NOMO-1 treated with DMSO at 0.1 percent for 48 hours (cell line): ENCODE measurements at regions not wholly inside any gene's neighbourhood (a gene's known extent, or its start where the extent isn't known, plus 50 kb on each side); places are given as distances from the start of the nearest gene placed in this dataset.

Experiments used
- DNase-seq: peaks from one replicate; lab custom pipeline; 2025; ENCODE audit not compliant: unreplicated experiment; lab: John Stamatoyannopoulos, UW

DNA sequence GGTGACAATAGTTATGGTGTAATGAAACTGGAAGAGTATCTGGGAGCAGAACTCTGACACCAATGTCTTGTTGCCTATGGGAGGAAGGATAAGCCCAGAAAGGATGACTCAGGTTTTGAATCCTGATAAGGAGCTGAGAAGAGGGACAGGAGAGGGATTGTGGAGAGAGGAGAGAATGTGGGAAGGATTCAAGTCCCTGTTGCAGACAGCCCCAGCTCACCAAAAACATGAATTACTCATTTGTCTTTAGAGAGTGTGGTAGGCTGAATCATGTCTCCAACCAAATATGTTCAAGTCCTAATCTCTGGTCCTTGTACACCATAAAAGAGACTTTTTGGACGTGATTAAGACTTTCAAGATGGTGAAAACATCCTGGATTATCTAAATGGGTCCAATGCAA, 206.9 kb upstream of the PHYHIPL start:
- DNase-seq = no peak

DNA sequence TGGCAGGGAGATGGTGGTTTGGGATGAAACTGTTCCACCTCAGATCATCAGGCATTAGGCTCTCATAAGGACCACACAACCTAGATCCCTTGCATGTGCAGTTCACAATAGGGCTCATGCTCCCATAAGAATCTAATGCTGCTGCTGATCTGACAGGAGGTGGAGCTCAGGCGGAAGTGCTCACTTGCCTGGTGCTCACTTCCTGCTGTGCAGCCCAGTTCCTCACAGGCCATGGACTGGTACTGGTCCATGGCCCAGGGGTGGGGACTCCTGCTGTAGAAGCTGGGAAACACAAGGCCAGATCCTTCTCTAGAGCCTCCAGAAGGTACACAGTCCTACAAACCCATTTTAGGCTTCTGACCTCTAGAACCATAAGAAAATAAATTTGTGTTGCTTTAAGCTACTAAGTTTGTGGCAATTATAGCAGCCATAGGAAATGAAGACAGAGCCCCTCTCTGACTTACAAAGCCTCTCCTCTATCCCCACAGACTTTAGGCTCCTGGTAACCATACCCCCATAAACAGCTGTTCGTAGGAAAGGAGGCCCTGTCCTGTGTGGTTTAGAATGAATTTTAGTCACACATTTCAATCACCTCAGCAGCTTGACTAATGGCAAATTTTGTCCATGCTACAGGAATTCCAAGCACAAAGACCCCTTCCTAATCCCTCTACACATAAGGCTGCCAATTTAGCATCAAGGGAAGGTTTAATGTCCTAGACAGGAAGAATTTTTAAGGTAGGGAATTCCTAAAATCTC, 206.1 kb upstream of the PHYHIPL start:
- DNase-seq = no peak

DNA sequence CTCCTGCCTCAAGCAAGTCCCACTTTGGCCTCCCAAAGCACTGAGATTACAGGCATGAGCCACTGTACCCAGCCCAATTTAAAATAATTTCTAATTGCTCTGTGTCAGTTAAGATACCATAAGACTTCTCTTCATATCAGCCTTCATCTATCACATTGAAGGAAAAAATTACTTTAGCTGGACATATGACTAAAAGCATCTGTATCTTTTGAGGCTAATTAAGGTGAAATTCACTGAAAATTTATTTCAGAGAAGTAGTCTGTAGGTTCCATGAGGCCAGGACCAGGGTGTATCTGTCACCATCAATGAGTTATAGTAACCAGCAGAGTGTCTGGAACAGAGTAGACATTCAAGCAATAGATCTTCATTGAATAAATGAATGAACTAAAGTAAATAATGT, 205.2 kb upstream of the PHYHIPL start:
- no peak for DNase-seq

DNA sequence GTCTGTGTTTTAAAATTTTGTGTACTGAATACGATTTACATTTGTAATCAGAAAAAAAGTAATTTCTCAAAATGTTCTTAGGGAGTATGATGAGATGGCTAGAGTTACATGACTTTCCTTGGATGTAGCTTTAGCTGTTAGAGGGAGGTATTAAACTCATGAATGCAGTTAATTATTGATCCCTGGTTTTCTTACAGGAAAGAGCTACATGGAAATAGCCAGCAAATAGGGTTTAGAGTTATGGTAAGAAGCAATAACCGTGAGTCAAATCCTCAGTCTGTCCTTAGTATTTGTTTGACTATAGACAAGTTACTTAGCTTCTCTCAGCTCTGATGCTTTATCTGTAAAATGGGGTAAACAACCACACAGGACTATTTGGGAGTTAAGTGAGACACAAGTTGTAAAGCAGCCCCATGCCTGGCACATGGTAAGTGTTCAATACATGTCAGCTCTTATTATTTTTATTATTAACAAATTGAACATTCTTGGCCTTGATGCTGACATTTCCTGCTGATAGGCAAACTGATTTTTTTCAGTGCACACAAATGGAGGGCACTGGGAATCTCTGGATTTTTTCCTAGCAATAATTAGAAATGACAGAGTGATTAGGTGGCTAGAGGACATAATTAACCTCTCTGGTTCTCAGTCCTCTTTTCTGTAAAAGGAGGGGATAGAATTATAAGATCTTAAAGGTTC, 204.5 kb upstream of the PHYHIPL start:
- DNase-seq = no peak

DNA sequence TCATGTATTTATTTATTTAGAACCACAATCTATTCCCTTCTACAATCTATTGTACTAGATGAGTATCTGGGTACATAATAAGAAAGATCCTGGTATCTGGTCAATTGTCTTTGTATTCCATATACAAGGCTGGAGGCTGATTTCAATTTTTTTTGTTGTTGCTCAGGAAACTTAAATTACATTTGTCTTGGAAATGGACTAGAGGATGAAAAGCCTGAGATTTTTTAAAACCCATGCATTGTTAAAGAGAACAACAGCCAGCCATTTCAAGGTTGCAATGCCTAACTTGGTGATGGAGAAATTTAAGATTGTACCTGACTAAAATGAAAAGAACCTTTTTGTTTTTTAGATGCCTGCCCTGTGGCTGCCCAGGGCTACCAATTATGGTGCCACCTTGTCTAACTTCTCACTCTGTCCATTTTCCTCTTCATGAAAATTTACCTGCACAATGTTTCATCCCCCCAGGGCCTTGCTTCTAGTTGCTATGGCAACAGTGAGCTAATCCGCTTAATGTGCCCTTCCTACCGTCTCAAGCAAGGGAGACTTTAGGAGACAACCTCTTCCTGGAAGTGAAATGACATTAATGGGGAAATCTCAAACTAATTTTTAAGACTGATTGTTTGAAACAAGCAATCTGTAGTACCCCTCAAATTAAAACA, 203.7 kb upstream of the PHYHIPL start:
- DNase-seq = no peak

DNA sequence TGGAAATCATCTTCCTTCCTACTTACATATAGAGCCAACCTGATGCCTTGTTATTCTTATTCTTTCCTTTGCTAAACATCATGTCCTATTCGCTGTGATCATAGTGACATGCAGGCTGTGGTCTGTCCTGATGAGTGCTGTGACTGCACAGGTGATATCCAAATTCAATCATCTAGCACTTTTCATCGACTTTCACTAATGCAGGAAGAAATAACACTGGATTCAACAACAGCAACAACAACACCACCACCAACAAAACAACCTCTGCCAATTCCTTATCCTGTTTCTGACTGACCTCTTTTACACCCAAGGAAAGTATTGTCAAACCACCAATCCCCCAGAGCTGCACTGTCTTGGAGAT, 203.2 kb upstream of the PHYHIPL start:
- no peak for DNase-seq

DNA sequence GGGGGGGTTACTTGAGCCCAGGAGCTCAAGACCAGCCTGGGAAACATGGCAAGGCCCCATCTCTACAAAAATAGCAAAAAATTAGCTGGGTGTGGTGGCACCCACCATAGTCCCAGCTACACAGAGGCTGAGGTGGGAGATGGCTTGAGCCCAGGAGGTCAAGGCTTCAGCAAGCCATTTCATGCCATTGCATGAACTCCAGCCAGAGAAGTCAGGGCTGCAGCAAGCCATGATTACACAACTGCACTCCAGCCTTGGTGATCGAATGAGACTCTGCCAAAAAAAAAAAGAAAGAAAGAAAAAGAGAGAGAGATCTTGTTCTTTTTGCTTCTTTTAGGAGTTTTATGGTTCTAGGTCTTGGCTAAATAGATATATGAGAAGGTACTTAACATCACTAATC, 200.2 kb upstream of the PHYHIPL start:
- no peak for DNase-seq

DNA sequence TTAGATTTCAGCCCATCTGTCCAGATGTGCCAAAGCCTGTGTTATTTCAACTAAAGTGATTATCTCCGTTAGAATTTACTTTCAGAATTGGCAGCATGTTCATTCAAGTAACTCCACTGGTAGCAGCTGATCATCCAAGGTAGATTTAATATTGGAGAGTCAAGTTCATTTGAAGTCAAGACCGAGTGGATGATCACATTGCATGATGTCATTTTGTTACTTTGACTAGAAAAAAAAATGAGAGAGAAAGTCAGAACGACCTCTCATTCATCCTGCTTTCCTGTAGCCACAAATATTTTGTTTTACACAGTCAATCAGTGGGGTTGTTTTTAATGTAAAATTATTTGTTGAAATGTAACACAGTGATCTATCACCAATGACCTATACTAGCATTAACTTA, 196.7 kb upstream of the PHYHIPL start:
- DNase-seq = no peak

DNA sequence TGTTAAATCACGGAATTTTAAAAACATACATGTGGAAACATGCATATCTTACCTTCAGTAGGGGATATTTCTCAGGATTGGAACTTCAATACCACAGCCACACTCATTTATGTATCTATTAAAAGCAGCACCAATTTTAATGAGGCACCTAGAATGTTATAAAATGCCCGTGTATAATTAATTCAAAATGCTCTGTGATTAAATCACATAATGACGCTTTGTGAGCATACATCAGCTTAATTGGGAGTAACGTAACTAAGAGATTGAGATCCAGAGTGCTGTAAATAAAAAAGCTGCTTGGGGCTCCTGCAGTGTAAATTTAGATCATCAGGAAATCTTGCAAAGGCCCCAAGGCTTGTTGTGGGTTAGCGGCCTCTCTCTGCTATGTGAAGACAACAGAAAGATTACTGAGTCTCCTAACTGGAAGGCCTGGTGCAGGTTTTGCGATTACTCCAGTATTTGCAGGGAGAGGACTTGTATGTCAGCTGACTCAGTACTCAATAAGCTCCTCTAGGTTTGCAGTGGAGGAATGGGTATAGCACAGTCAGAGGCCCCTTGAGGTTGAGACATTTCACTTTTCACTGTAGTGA, 195.5 kb upstream of the PHYHIPL start:
- DNase-seq = no peak

DNA sequence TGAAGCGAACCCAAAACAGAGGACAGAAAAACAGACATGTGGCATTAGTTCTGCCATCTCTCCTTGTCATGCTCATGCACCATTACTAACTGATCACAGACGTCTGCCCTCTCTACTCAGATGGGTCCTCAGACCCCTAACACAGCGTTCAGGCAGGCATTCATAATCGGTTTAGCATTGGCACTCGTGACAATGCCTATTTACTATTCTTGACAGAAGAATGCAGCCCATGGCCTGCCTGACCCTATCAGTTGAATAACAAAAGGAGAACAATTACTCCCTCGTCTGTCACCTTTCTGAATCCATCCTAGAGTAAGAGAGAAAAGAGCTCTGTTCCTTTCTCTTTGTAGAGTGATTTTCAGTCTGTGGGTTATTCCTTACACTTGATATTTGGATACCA, 194.6 kb upstream of the PHYHIPL start:
- no peak for DNase-seq

DNA sequence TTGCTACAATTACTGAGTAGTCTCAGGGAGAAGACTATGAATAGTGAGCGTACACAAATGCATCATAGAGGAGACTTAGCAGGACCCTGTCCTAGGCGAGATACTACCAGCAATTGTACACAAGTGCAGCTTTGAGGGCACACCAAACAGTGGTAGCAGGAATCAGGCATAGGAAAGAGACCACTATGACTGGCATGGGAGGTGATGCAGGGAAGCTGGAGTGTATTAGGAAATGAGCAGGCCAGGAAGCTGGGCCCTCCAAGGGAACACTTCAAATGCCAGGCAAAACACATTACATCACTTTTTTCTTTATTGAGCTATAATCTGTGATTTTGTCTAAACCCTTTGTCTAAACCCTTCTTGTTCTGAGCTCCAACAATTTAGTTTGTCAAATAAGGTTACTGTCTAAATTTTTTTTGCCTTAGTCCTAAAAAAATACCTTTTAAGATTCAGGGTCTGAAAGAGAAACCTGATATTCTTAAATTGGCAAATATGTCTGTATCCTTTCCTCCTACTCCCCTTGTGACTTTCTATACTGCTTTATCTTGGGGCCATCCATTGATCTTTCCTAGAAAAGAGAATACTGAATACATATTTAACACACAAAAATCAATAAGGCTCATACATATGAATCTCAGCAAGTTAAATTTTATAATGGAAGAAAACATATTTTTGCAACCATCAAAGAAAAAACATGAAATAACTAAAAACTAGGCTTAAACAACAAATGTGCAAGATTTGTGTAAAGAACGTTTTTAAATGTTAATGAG, 193.8 kb upstream of the PHYHIPL start:
- DNase-seq = no peak

DNA sequence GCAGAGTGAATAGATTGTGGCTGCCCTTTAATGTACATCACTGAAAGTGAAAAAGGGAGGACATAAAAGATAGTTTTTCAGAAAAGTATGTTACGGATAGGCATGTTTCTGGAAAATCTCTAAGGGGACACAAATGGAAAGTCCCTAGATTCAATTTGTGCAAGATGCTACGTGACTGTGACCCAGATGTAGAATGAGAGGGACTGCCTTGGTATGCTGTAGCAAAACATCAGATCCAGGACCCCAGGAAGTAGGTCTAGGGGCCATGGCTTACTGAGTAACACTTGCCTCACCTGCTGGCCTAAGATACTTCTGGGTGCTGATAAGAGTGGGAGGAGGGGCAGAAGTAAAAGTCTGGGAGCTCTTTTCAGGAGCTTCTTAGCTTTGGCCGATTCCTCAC, 191.2 kb upstream of the PHYHIPL start:
- no peak for DNase-seq

DNA sequence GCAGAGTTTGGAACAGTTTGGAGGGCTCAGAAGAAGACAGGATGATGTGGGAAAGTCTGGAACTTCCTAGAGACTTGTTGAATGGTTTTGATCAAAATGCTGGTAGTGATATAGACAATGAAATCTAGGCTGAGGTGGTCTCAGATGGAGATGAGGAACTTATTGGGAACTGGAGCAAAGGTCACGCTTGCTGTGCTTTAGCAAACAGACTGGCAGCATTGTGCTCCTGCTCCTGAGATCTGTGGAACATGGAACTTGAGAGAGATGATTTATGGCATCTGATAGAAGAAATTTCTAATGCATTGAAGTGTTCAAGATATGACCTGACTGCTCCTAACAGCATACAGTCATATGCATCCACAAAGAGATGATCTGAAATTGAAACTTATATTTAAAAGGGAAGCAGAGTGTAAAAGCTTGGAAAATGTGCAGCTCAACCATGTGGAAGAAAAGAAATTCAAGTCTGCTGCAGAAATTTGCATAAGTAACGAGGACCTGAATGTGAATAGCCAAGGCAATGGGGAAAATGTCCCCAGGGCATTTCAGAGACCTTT, 186.9 kb upstream of the PHYHIPL start:
- no peak for DNase-seq

DNA sequence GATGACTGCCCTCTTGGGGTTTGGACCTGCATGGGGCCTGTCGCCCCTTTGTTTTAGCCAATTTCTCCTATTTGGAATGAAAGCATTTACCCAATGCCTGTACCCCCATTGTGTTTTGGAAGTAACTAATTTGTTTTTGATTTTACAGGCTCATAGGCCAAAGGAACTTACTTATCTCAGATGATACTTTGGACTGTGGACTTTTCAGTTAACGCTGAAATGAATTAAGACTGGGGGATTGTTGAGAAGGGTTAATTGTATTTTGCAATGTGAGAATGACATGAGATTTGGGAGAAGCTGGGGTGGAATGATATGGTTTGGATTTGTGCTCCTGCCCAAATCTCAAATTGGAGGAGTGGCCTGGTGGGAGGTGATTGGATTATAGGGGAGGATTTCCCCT, 185.8 kb upstream of the PHYHIPL start:
- DNase-seq = no peak

DNA sequence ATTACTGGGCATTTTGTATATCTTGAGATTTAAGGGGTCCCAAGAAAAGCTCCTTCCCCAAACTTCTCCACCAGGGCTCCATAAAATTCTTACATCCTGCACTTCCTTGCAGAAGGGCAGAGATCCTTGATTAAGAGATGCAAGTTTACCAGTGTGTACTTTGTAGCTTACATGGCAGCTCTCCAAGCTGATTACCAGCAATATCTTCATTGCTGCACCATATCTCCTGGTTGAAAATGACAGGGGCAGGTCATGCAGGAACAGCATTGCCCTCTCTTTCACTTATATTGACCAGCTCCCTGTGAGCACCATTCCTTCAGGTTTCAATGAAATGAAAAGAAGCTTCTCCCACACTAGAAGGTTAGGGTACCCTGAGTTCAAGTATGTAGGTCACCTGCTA, 184.6 kb upstream of the PHYHIPL start:
- no peak for DNase-seq

DNA sequence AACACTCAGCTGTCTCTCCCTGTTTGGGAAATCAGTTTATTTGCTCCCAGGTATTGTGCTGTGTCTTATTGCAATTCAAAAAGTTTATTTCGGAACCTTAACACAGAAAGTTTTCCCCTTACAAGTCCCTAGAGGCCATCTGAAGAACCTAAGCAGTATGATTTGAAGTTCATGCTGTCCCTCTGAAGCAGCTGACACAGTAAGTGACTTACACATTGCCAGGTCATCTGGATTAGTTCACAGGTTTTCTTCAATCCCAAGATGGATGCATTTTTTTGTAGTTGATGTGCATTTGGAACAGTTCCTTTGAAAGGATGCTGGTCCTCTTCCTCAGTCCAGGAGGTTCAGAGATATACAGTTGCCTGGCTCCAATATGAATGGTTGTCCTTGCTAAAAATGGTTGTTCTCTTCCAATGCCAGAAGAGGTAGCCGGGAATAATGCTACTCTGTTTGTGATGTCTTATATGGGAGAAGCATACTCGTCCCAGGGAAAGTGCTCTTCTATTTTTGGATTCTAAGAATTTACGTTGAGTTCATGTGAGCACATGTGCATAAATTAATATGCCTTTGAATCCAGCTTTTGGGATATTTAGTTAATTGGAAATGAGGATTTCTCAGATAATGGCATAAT, 183.5 kb upstream of the PHYHIPL start:
- no peak for DNase-seq

DNA sequence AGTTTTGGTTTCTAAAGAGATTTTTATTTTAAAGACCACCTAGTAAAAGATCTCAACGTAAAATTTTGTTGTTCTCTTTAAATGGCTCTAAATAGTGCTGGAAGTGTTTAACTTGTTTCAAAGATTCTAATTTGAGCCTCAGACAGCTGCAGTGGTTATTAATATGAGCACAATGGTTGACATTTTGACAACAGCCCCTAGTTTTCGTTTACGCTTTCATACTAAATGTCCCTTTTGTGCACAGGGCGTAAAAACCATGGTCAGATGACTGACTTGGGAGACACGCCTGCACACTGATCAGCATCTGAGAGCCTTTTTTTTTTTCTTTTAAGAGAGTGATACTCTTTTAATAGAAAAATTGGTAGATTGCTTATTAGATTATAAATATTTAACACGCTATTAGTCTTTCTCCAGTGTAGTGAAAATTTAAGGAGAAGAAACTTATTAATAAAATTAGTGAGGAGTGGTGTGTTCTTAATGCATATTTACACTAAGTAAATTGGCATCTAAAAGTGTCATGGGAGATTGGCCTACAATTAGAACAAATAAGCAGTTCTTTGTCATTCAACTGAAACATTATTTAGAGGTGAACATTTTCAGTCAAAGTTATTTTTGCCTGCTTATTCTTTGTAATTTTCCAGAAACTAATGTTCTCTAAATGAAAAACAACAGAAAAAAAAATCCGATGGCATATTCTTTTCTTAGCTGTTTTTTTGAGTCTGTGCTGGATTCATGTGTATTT, 182.8 kb upstream of the PHYHIPL start:
- no peak for DNase-seq

DNA sequence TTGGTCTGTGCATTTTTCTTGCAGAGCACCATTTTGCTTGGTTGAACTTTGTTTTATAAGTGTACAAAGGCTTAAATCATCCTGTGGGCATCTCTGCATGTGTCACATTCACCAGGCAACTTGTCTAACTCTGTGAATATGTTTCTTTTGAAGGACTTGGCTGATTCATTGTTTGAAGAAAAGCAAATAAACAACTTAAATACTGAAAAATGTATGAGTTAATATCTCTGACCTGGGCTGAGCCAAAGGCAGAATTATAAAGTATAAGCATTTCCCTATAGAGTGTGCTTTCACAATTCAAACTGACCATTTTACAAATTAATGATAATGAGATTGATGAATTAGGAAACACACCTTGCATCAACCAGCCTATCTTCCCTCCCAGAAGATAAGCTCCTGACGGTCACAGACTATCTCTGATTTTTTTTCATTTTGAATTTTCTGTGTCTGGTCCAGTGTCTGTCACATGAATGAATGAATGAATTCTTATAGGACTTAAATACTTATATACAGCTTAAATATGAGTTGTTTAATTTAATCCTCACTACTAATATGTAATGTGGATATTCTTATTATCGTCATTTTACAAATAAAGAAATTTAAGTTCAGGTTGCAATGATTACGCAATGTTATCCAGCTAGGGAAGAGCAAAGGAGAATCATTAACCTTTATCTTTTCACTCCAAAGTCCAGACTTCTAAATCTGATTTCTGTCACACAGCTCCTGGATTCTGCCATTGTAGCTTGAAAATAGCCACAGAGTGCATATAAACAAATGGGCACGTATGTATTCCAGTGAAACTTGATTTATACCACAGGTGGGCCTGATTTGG, 182.0 kb upstream of the PHYHIPL start:
- DNase-seq = no peak

DNA sequence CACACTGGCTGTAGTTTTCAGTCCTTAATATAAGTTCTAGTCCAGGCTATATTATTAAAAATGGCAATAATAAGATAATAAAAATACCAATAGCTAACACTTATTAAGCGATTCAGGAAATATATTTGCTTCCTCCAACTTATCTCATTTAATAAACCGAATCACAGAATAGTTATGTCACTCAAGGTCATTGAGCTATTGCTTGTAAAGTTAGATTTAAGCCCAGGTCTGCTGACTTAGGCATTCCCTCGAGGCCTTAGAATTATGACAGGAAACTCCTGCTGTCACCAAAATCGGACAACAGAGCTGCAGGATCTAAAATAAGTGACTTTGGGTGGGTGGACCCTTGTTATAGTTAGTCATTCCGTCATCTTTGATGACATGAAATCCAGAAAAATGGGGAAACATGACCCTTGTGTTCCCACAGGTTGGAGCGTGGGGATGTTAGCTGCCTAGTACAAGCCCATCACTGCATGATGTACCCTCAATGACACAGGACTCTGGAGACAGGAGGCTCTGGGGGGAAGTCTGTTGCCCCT, 181.3 kb upstream of the PHYHIPL start:
- no peak for DNase-seq
